Stimulated activated CD4-positive, alpha-beta T cell treated with anti-CD3 and anti-CD28 coated beads, Interleukin-2, amount 100 ng/mL, for 48 hours (primary cell): ENCODE measurements at regions not wholly inside any gene's neighbourhood (a gene's known extent, or its start where the extent isn't known, plus 50 kb on each side); places are given as distances from the start of the nearest gene placed in this dataset.
"Not testable (repeated sequence)": the region's sequence is repeated elsewhere in the genome, so short reads cannot be mapped to it uniquely, and the experiment has no call there.

ENCODE experiments used
- DNase-seq, 2 donors: peaks; one replicate each; pipeline ENCODE4 v3.0.0-alpha.2; 2020

GRCh38 chr9:80796632-80797031, 892.7 kb downstream of the TLE1 start:
- DNase-seq: no peak

- no peak for DNase-seq
Observed at GRCh38 chr9:80794197-80794596, 895.1 kb downstream of the TLE1 start.

GRCh38 chr9:80793706-80794105, 895.6 kb downstream of the TLE1 start:
- DNase-seq: no peak

GRCh38 chr9:80792726-80793125, 896.6 kb downstream of the TLE1 start:
- DNase-seq: no peak

GRCh38 chr9:80791836-80792235, 897.5 kb downstream of the TLE1 start:
- no peak for DNase-seq

- no peak for DNase-seq
Observed at GRCh38 chr9:80790764-80791163, 898.6 kb downstream of the TLE1 start.

GRCh38 chr9:80789831-80790230, 899.5 kb downstream of the TLE1 start:
- no peak for DNase-seq

- no peak for DNase-seq
Observed at GRCh38 chr9:80787636-80788035, 901.7 kb downstream of the TLE1 start.

GRCh38 chr9:80784647-80785046, 904.7 kb downstream of the TLE1 start:
- no peak for DNase-seq

GRCh38 chr9:80775971-80776370, 913.4 kb downstream of the TLE1 start:
- no peak for DNase-seq

GRCh38 chr9:80775530-80775929, 913.8 kb downstream of the TLE1 start:
- no peak for DNase-seq

GRCh38 chr9:80771555-80772347, 917.6 kb downstream of the TLE1 start:
- DNase-seq: no peak

- no peak for DNase-seq
Observed at GRCh38 chr9:80763536-80763935, 925.8 kb downstream of the TLE1 start.

- no peak for DNase-seq
Observed at GRCh38 chr9:80755586-80755985, 933.8 kb downstream of the TLE1 start.

- not testable (repeated sequence) for DNase-seq
Observed at GRCh38 chr9:80747056-80747455, 942.3 kb downstream of the TLE1 start.

- no peak for DNase-seq
Observed at GRCh38 chr9:80732506-80732905, 956.8 kb downstream of the TLE1 start.

GRCh38 chr9:80720579-80720978, 968.8 kb downstream of the TLE1 start:
- DNase-seq: no peak

GRCh38 chr9:80707120-80707519, 982.2 kb downstream of the TLE1 start:
- no peak for DNase-seq

- no peak for DNase-seq
Observed at GRCh38 chr9:80701061-80701460, 988.3 kb downstream of the TLE1 start.

- no peak for DNase-seq
Observed at GRCh38 chr9:80699511-80699998, 989.8 kb downstream of the TLE1 start.

GRCh38 chr9:80698725-80699410, 990.5 kb downstream of the TLE1 start:
- DNase-seq: no peak

- no peak for DNase-seq
Observed at GRCh38 chr9:80692751-80693150, 996.6 kb downstream of the TLE1 start.

- DNase-seq: no peak
Observed at GRCh38 chr9:80691229-80691628, 998.1 kb downstream of the TLE1 start.

GRCh38 chr9:80690349-80690939, 998.9 kb downstream of the TLE1 start:
- no peak for DNase-seq
